Ishikawa (cell line): ENCODE measurements at regions not wholly inside any gene's neighbourhood (a gene's known extent, or its start where the extent isn't known, plus 50 kb on each side); places are given as distances from the start of the nearest gene placed in this dataset.

ENCODE experiments used
- EGR1 ChIP-seq: IDR thresholded peaks from 2 replicates; pipeline ENCODE4 v1.6.1; 2012
- RAD21 ChIP-seq: IDR thresholded peaks from 2 replicates; pipeline ENCODE4 v1.6.1; 2012; ENCODE audit warnings: low read depth
- USF1 ChIP-seq: IDR thresholded peaks from 2 replicates; pipeline ENCODE4 v1.6.1; 2012
- YY1 ChIP-seq: IDR thresholded peaks from 2 replicates; pipeline ENCODE4 v1.6.1; 2012; ENCODE audit warnings: low read depth

GRCh38 chr2:221245772-221246171 lies 326.3 kb downstream of the EPHA4 start:
- TF ChIP-seq USF1: no peak
- no peak for TF ChIP-seq RAD21
- TF ChIP-seq YY1: no peak
- TF ChIP-seq EGR1: no peak
